VCaP (cell line): ENCODE measurements at regions not wholly inside any gene's neighbourhood (a gene's known extent, or its start where the extent isn't known, plus 50 kb on each side); places are given as distances from the start of the nearest gene placed in this dataset.

ENCODE experiments used
- H3K27ac ChIP-seq: fragments of 450-650 bp; 2 replicates; pipeline ENCODE4 v1.5.1; 2017
- TF ChIP-seq, protein P1 (sequence below): fragments of 450-650 bp; conservative IDR thresholded peaks from 2 replicates; pipeline ENCODE4 v1.5.1; 2017; ENCODE audit warnings: mild to moderate bottlenecking, moderate library complexity

GRCh38 chr17:54381482-54381881 lies 519.2 kb upstream of the TOM1L1 start:
- TF ChIP-seq, protein P1, sequence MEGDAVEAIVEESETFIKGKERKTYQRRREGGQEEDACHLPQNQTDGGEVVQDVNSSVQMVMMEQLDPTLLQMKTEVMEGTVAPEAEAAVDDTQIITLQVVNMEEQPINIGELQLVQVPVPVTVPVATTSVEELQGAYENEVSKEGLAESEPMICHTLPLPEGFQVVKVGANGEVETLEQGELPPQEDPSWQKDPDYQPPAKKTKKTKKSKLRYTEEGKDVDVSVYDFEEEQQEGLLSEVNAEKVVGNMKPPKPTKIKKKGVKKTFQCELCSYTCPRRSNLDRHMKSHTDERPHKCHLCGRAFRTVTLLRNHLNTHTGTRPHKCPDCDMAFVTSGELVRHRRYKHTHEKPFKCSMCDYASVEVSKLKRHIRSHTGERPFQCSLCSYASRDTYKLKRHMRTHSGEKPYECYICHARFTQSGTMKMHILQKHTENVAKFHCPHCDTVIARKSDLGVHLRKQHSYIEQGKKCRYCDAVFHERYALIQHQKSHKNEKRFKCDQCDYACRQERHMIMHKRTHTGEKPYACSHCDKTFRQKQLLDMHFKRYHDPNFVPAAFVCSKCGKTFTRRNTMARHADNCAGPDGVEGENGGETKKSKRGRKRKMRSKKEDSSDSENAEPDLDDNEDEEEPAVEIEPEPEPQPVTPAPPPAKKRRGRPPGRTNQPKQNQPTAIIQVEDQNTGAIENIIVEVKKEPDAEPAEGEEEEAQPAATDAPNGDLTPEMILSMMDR, result no peak
- no peak overlapping the region for H3K27ac ChIP-seq

GRCh38 chr17:54404259-54404658 lies 496.4 kb upstream of the TOM1L1 start:
- no peak overlapping the region for H3K27ac ChIP-seq
- TF ChIP-seq, protein P1, result no peak

DNA sequence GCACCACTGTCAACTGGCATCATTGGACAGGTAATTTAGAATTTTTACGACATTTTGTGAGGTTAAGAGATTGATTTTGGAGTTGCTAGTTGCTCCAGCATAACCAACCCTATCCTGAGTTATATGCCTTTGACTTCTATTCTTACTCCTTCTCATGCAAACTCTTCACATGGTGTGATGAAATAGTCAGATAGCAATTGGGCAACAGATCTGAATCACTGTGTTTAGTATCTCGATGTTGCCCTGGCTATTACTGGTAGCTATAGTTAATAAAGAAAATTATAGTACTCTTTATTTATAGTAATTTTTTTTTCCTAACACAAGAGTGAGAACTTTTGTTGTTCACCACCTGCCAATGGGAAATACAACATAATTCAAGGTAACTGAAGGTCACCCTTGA lies 494.8 kb upstream of the TOM1L1 start:
- TF ChIP-seq, protein P1, result no peak

GRCh38 chr17:54408731-54409130 lies 491.9 kb upstream of the TOM1L1 start:
- peak overlapping the region; percentile 13 for H3K27ac ChIP-seq

More for the DNA sequence above, 494.8 kb upstream of the TOM1L1 start:
- H3K27ac ChIP-seq, result no peak overlapping the region

GRCh38 chr17:54418467-54418866 lies 482.2 kb upstream of the TOM1L1 start:
- TF ChIP-seq, protein P1, result no peak
- no peak overlapping the region for H3K27ac ChIP-seq

More at GRCh38 chr17:54408731-54409130, 491.9 kb upstream of the TOM1L1 start:
- TF ChIP-seq, protein P1, result no peak

DNA sequence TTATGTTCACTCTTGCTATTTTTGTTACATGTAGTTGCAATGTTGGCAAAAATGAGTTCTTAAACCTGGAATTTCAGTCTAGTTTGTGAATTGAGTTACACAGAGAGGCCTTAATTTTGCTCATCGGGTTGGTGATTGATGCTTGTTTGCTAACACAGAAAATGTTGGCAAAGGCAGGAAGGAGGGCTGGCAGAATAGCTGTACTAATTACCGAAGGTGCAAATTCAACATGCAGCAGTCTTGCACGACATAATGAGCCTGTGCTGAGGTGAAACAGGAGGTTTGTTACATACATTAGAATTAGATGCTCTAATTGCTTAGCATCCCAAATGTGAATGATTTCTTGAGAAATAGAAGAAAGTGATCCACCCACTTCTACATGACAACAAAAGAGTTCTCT lies 475.0 kb upstream of the TOM1L1 start:
- no peak overlapping the region for H3K27ac ChIP-seq
- TF ChIP-seq, protein P1, result no peak

DNA sequence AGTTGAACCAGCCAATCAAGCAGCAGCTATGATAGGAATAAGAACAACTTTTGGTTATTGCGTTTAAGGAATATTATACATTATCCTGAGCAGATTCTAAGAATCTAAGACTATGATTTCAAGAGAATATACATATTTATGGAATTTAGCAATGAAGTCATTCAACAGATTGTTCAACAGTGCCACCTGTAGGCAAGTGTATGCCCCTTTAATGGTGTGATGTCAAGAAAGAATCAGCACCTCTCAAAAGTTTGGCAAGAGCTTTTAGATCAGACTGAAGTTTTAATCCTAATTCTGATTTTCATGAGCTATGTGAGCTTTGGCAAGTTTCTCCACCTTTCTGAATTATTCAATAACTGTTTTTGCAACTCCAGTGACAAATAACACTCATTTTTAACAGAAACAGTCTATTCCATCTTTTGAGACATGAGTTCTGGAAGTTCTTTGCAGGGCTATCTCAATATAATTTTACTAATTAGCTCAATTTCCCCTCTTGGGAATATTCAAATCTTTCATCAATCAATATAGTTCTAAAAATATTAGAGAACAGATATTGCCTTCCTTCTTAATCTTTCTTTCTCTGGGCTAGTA lies 474.3 kb upstream of the TOM1L1 start:
- TF ChIP-seq, protein P1, result peak; percentile 88
- H3K27ac ChIP-seq, result no peak overlapping the region
